Jurkat, Clone E6-1 (cell line): ENCODE measurements at regions not wholly inside any gene's neighbourhood (a gene's known extent, or its start where the extent isn't known, plus 50 kb on each side); places are given as distances from the start of the nearest gene placed in this dataset.
"Not testable (repeated sequence)": the region's sequence is repeated elsewhere in the genome, so short reads cannot be mapped to it uniquely, and the experiment has no call there.

Experiments
- DNase-seq: peaks from one replicate; pipeline ENCODE4 v3.0.0-alpha.2; 2011; ENCODE audit warnings: low read depth, low spot score
- H3K4me3 ChIP-seq: 2 replicates; pipeline ENCODE4 v1.5.1; 2011; ENCODE audit warnings: mild to moderate bottlenecking, low read length, control low read depth, moderate library complexity

DNA sequence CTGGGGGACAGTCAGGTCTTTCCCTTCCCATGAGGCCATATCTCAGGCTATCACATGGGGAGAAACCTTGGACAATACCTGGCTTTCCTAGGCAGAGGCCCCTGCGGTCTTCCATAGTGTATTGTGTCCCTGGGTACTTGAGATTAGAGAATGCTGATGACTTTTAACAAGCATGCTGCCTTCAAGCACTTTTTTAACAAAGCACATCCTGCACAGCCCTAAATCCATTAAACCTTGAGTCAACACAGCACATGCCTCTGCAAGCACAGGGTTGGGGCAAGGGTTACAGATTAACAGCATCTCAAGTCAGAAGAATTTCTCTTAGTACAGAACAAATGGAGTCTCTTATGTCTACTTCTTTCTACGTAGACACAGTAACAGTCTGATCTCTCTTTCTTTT lies 545.2 kb upstream of the NR2F2 start:
- H3K4me3 ChIP-seq, DNase-seq: not testable (repeated sequence)

GRCh38 chr15:95793231-95793630 lies 537.3 kb upstream of the NR2F2 start:
- no peak overlapping the region for H3K4me3 ChIP-seq
- no peak for DNase-seq

DNA sequence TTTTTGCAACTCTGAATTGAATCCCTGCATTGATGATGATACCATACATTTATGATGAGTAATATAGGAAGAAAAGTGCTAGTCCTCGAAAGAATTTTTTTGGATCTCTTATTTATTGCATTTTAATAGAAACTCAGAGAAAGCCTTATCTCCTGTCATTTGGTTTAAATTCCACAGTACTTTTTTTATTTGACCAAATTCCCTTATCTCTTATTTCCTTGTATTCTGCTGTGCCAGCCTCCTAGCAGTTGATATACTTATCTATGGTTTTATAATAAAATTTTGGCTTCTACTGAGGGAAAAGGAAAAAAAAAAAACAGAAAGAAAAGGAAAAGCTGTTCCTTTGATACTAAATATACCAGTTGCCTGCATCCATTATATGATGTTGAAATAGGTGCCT lies 535.1 kb upstream of the NR2F2 start:
- DNase-seq, result no peak
- H3K4me3 ChIP-seq, result no peak overlapping the region

DNA sequence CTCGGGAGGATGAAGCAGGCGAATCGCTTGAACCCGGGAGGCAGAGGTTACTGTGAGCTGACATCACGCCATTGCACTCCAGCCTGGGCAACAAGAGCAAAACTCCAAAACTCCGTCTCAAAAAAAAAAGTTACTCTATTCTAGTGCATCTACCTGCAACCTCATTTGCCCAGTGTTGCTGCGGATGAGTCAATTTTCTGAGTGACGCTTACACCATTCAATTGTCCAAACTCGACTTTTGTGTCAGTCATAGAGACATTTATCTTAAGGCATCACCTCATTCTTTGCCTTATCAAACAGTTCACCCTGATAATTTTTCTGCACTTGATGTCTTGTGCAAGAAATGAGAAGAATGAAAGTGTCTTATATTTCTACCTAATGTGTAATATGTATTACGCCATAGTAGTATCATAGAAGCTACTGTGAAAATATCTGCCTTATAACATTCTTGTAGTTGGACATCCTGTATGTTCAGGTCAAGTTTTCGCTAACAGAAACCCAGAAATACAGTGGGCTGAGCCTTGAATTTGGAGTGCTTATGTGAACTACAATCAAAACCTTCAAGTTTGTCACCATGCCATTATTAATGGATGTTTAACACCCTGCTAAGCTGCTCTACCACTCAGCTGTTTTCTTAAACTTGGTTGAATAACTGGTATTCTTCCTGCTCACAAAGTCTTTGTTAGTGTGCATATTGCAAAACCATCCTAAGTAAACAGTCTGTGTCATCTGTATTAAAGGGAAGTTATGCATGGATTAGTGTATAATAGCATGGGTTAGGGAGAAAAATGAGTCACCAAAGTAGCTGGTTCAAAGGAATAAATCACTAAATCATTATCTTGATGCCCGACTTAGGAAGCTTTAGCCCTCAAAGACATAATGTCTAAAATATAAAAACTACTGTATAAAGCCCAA lies 531.0 kb upstream of the NR2F2 start:
- no peak for DNase-seq
- H3K4me3 ChIP-seq, result no peak overlapping the region

- DNase-seq, result no peak
- no peak overlapping the region for H3K4me3 ChIP-seq
Observed at GRCh38 chr15:95804484-95804883, 526.0 kb upstream of the NR2F2 start.

GRCh38 chr15:95812491-95812890 lies 518.0 kb upstream of the NR2F2 start:
- no peak for DNase-seq
- H3K4me3 ChIP-seq, result no peak overlapping the region

DNA sequence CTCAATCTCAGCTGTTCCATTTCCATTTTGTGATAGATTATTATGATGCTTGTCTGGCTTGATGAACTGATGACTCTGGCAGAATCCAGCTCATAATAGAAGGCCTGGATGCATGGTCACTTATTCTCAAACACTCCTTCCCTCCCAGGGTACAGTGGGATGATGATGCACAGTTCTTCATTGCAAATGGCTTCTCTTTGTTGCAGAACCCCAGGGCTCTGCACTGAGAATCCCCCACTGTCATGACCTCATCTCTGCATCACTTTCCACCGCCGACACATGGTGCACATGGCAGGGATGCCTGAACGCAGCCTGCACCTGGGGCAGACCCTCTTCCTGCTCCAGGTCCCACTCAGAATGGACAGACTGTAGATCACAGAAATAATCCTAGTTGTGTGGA lies 515.6 kb upstream of the NR2F2 start:
- DNase-seq, result no peak
- H3K4me3 ChIP-seq, result no peak overlapping the region

GRCh38 chr15:95816591-95816990 lies 513.9 kb upstream of the NR2F2 start:
- no peak overlapping the region for H3K4me3 ChIP-seq
- no peak for DNase-seq

GRCh38 chr15:95822961-95823360 lies 507.5 kb upstream of the NR2F2 start:
- no peak overlapping the region for H3K4me3 ChIP-seq
- no peak for DNase-seq

DNA sequence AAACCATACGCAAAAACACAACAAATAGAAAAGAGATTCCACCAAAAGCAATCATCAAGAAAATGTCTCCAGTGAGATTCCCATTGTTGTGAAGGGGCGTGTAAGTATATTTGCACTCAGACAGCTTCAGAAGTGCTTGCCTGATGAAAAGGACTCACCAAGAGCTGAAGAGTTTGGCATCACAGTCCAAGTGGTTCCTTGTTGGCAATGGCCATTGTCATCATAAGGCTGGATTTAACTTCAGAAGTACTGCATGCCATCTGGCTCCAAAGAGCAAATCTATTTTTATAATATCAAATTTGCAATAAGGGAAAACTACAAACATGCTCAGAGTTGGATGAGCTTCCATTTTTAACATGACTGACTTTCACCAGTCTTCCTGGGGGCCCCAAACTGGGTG lies 505.3 kb upstream of the NR2F2 start:
- no peak for DNase-seq
- H3K4me3 ChIP-seq, result no peak overlapping the region

GRCh38 chr15:95825671-95826411 lies 504.7 kb upstream of the NR2F2 start:
- no peak for DNase-seq
- H3K4me3 ChIP-seq, result no peak overlapping the region

- DNase-seq, result no peak
- H3K4me3 ChIP-seq, result no peak overlapping the region
Observed at GRCh38 chr15:95826412-95827195, 503.9 kb upstream of the NR2F2 start.

DNA sequence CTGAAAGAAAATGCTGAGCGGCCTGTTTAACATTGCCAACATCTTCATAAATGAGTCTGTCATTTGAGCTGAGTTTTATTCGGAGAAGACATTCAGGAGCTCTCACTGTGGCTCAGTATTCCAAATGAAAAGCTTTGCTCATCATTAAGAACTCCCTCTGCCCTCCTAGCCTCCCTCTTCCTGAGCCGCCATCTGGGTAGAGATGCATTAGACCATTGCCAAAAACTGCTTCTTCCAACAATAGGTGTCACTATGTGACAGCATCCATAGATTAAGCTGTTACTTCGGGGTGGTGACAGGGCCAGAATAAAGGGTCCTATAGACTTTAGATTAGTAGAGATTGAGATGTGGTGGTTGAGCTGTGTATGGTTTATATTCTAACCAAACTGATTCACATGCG lies 501.4 kb upstream of the NR2F2 start:
- DNase-seq, result no peak
- H3K4me3 ChIP-seq, result no peak overlapping the region

- no peak overlapping the region for H3K4me3 ChIP-seq
- DNase-seq, result no peak
Observed at GRCh38 chr15:95830281-95830680, 500.2 kb upstream of the NR2F2 start.

DNA sequence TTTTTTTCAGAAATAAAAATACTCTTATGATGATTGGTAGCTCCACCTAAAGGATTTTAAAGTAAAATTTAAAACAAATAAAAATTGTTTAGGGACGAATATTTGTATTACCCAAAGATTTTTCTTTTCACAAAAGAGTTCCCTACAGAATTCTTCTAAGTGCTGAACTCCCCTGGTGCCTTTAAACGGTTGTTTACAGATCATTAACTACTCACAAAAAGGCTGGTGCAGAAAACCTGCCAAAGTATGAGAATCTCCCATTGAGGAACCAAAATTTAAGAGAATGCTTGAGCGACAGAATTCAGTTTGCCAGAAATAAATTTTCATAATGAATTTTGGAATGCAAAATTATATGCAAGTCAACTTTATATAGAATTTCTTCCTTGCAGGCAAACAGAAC lies 497.8 kb upstream of the NR2F2 start:
- DNase-seq, result no peak
- no peak overlapping the region for H3K4me3 ChIP-seq

GRCh38 chr15:95834028-95834804 lies 496.3 kb upstream of the NR2F2 start:
- H3K4me3 ChIP-seq, result no peak overlapping the region
- no peak for DNase-seq

GRCh38 chr15:95836536-95836935 lies 494.0 kb upstream of the NR2F2 start:
- no peak for DNase-seq

DNA sequence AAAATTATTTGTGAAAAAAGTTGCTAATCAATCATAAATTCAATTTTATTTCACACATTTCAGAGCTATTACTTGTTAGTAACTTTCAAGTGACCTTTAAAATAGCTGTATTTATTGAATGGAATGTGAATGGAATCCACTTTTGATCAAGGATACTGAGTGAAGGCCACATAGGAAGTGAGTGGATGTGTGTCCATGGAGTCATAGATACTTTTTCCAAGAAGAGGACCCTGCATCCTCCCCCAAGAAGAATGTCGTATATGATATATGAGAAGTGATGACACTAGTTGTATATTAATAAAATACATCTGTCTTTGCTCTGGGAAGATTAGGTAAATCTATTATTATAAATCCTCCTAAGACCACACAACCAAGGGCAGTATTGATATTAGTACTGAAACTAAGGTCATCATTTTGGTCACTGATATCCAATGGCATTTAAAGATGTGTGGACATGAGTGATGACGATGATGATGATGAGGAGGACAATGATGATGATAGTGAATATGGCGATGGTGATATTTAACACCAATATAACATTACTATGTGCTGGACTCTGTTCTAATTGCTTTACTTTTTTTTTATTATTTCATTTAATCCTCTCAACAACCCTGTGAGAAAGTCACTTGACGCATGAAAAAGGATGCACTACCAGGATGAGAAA lies 493.0 kb upstream of the NR2F2 start:
- no peak overlapping the region for H3K4me3 ChIP-seq
- DNase-seq, result no peak

More at GRCh38 chr15:95836536-95836935, 494.0 kb upstream of the NR2F2 start:
- no peak overlapping the region for H3K4me3 ChIP-seq
